ENCODE measurements at regions not wholly inside any gene's neighbourhood (a gene's known extent, or its start where the extent isn't known, plus 50 kb on each side); places are given as distances from the start of the nearest gene placed in this dataset.
"Not testable (repeated sequence)": the region's sequence is repeated elsewhere in the genome, so short reads cannot be mapped to it uniquely, and the experiment has no call there.

DNA sequence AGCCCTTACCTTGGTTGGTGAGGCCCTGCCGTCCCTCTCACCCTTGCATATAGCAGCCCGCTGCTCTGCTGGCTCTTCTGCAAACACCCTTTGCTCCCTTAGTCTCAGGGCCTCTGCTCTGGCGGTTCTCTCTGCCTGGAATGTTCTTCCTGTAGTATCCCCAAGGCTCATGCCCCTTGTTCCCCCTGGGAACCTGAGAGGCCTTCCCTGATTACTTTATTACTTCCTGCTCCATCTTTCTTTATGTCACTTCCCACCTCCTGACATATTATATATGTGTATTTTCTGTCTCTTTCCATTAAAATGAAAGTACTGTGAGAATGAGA lies 73.9 kb upstream of the SPRY4 start:
- RAD21 ChIA-PET (ENCODE audit: unreplicated experiment): no interaction called here
- no peak overlapping the region for H3K4me2 ChIP-seq (ENCODE audit: control insufficient read depth, insufficient read depth)
- no peak for TF ChIP-seq CREB1 (IDR thresholded peaks at IDR 0.05; ENCODE audit: low read depth)
- TF ChIP-seq, protein P1, sequence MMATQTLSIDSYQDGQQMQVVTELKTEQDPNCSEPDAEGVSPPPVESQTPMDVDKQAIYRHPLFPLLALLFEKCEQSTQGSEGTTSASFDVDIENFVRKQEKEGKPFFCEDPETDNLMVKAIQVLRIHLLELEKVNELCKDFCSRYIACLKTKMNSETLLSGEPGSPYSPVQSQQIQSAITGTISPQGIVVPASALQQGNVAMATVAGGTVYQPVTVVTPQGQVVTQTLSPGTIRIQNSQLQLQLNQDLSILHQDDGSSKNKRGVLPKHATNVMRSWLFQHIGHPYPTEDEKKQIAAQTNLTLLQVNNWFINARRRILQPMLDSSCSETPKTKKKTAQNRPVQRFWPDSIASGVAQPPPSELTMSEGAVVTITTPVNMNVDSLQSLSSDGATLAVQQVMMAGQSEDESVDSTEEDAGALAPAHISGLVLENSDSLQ (IDR thresholded peaks at IDR 0.05): no peak
- no peak for TF ChIP-seq SREBF2 (IDR thresholded peaks at IDR 0.05; ENCODE audit: low read length)
- no peak for TF ChIP-seq RAD21 (IDR thresholded peaks at IDR 0.05; ENCODE audit: insufficient read depth, low read depth, low read length)
- in situ Hi-C loops (cut with MboI) (no loop called here), intact Hi-C loops (cut with micrococcal nuclease; ENCODE audit: unreplicated experiment) (no loop called here)
- H3K27me3 ChIP-seq (replicated peaks in 1 of 2; ENCODE audit: control insufficient read depth in 2 of 2, insufficient read depth in 2 of 2, low read length in 1 of 2): no peaks in the 10 kb centered on the region
- SMC1A ChIA-PET (ENCODE audit: uncharacterized antibody, unreplicated experiment): interaction anchor here (2.2 kb wide), 1 partner anchor 21 kb away, joined by 7 read pairs; no protein-coding TSS in a partner anchor
- H3K9me3 ChIP-seq (replicated peaks; ENCODE audit: control insufficient read depth, insufficient read depth, low read length): no peaks in the 10 kb centered on the region; the same call in 2 of the 3 replicates
- no peak overlapping the region for H2AFZ ChIP-seq (ENCODE audit: control insufficient read depth, low read depth, low read length)
- POLR2A ChIA-PET: no interaction called here
- DNase-seq (ENCODE audit: low read depth, low spot score) (no peak), ATAC-seq (no peak), FAIRE-seq (no peak)
- BruUV-seq (replicated peaks): no TSS peak
- no peak overlapping the region for H3K27ac ChIP-seq (ENCODE audit: control insufficient read depth, insufficient read depth)
- CTCF ChIA-PET: no interaction called here
- H3K9ac ChIP-seq (ENCODE audit: control insufficient read depth, insufficient read depth, low read length): no peak overlapping the region
- H3K79me2 ChIP-seq (ENCODE audit: control insufficient read depth, insufficient read depth, low read length): no peaks in the 10 kb centered on the region
- H3K36me3 ChIP-seq (ENCODE audit: control insufficient read depth in 2 of 2, insufficient read depth in 2 of 2, low read length in 1 of 2): no peaks in the 10 kb centered on the region
- no peaks in the 10 kb centered on the region for H3K4me1 ChIP-seq (ENCODE audit: control insufficient read depth, insufficient read depth, low read length)
- WGBS (ENCODE audit: insufficient coverage, insufficient replicate concordance, low lambda C conversion rate, missing lambda C conversion rate): 73% methylated on average over 3 of the region's 3 CpGs
- no peak overlapping the region for H3K4me3 ChIP-seq
- H4K20me1 ChIP-seq (ENCODE audit: control insufficient read depth, insufficient read depth): no peaks in the 10 kb centered on the region

- H4K20me1 ChIP-seq (ENCODE audit: control insufficient read depth, insufficient read depth); FAIRE-seq; H3K36me3 ChIP-seq (ENCODE audit: control insufficient read depth in 2 of 2, insufficient read depth in 2 of 2, low read length in 1 of 2); in situ Hi-C loops (cut with MboI); H3K79me2 ChIP-seq (ENCODE audit: control insufficient read depth, insufficient read depth, low read length); DNase-seq (ENCODE audit: low read depth, low spot score); H2AFZ ChIP-seq (ENCODE audit: control insufficient read depth, low read depth, low read length); H3K27ac ChIP-seq (ENCODE audit: control insufficient read depth, insufficient read depth); H3K27me3 ChIP-seq (replicated peaks in 1 of 2; ENCODE audit: control insufficient read depth in 2 of 2, insufficient read depth in 2 of 2, low read length in 1 of 2); H3K4me2 ChIP-seq (ENCODE audit: control insufficient read depth, insufficient read depth); H3K4me3 ChIP-seq; POLR2A ChIA-PET; H3K9me3 ChIP-seq (replicated peaks; ENCODE audit: control insufficient read depth, insufficient read depth, low read length); H3K4me1 ChIP-seq (ENCODE audit: control insufficient read depth, insufficient read depth, low read length); CTCF ChIA-PET; SMC1A ChIA-PET (ENCODE audit: uncharacterized antibody, unreplicated experiment); ATAC-seq; BruUV-seq (replicated peaks); intact Hi-C loops (cut with micrococcal nuclease; ENCODE audit: unreplicated experiment); RAD21 ChIA-PET (ENCODE audit: unreplicated experiment); H3K9ac ChIP-seq (ENCODE audit: control insufficient read depth, insufficient read depth, low read length): not testable (repeated sequence)
- 73% methylated on average over 13 of the region's 13 CpGs for WGBS (ENCODE audit: insufficient coverage, insufficient replicate concordance, low lambda C conversion rate, missing lambda C conversion rate)
Measured at GRCh38 chr5:142398011-142398729, 73.3 kb upstream of the SPRY4 start.

Data from GM12878 (cell line).